ENCODE measurements at regions not wholly inside any gene's neighbourhood (a gene's known extent, or its start where the extent isn't known, plus 50 kb on each side); places are given as distances from the start of the nearest gene placed in this dataset.

- DNase-seq = peak; percentile 40
These were observed 156.2 kb downstream of the MELK start for GRCh38 chr9:36728651-36729520.

DNA sequence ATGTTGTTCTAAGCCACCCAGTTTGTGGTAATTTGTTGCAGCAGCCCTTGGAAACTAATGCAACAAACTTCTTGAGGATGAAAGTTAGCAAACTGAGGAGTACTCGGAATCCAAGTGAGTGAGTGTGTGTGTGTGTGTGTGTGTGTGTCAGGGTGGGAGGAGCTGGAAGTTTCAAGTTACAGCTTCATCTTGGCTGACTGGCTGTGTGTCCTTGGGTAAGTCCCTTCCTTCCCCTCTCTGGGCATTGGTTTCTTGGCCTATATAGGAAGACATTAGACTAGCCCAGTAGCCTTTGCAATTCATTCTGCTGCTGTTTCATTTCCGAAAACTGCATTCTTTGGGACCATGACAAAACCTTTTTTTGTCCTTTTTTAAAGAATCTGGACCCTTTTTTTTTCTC is 157.2 kb downstream of the MELK start:
- no peak for DNase-seq

- no peak for DNase-seq
These were observed 157.7 kb downstream of the MELK start for GRCh38 chr9:36730414-36730813.

DNA sequence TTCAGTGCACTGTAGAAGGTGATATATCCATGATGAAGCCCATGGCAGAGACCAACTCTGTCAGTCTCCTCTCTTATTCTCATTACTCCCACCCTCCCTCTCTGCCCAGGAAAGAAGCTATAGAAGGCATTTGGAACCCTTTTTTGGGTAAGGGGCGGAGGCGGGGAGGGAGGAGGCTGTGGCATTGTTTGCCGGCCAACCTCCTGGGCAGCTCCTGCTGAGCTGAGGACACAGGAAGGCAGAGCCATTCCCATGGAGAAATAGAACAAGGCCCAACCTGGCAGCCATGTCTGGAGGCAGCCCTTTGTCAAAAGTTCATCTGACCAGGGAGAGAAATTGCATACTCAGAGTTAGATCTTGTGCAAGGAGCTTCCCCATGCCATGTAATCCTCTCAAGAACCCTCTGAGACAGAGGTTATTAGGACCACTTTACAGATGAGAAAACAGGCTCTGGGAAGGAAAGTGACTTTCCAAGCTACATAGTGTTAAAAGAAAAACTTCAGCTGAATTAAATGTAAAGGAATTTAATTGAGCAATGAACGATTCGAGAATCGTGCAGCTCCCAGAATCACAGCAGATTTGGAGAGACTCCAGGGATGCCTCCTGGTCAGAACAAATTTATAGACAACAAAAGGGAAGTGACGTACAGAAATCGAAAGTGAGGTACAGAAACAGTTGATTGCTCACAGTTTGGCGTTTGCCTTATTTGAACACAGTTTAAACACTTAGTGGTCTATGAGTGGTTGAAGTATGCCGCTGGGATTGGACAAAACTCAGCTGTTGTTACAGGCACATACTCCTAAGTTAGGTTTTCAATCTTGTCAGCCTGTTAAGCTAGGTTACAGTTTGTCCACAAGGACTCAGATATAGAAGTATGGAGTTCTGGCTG is 158.6 kb downstream of the MELK start:
- DNase-seq = no peak

- no peak for DNase-seq
These were observed 162.0 kb downstream of the MELK start for GRCh38 chr9:36734737-36735136.

DNA sequence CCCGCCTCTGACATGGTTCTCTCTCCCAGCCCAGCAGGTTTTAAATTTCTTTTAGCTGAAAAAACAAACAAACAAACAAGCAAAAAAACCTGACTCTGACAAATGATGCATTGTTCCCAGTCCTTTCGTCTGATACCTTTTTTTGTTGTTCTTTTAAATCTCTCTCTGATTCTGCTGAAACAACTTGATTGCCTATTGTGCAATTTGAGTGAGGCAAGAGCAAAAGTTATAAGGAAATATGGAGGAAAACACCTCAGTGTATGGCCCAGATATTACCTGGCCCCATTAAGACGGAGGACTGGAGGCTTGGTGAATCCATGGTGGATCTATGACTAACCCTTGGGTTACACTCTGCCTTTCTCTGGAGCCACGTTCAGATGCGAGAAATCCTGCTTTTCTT is 164.0 kb downstream of the MELK start:
- no peak for DNase-seq

DNA sequence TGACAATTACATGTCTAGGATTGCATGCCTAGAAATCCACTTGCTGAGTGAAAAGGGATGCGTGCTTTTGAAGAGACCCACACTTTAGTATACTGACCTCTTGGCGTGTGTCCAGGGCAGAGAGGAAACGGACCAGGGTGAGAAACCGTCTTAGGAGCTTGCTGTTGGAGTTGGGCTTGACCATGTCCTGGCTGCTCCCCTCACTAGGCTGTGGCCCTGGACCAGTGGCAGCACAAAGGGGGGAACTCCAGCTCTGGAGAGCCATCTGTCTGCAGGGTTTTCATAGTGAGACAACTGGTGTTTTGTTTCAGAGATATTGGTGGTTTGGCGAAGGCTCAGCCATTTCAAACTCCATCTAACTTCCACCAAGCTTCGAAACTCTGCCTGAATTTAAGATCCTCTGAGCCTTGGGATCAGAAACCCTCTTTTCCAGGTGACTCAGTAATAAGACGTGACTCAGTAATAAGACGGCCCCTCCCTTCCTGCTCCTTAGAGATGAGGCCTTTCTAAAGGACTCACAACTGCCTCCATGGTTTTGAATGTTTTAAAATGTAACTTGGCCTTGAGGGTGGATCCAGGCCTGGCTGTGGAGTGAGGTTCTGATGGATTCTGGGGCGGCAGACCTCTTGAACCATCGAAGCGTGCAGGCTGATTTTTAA is 165.8 kb downstream of the MELK start:
- no peak for DNase-seq

DNA sequence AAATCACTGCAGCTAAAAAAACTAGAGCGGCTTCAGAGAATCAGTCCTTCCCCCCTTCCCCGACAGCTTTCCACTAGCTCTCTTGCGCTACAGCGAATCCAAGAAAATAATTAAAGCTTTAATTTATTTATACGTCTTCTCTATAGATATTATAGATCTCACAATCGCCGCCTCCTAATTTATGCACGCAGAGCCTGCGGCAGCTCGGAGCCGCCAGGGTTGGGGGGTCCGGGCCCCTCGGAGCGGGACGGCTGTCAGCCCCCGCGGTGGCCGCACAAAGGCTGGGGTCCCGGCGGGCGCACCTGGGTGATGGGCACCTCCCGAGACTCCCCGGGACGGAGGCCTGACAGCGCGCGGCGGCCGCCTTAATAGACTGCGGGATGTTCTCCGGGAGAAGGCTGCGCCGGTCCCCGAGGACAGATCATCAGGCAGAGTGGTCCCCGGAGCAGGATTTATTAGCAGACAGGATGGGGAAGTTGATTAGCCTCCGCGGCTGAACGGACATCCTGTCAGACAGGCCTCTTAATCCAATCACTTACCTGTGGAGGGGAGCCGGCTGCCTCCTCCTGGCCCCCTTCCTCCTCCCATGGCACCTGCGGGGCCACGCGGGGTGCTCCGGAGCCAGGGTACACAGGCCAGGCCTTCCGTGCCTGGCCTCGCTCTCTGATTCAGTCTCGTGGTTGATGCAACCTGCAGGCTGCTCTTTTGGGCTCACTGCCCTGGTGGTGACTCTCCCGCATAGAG is 166.8 kb downstream of the MELK start:
- no peak for DNase-seq

DNA sequence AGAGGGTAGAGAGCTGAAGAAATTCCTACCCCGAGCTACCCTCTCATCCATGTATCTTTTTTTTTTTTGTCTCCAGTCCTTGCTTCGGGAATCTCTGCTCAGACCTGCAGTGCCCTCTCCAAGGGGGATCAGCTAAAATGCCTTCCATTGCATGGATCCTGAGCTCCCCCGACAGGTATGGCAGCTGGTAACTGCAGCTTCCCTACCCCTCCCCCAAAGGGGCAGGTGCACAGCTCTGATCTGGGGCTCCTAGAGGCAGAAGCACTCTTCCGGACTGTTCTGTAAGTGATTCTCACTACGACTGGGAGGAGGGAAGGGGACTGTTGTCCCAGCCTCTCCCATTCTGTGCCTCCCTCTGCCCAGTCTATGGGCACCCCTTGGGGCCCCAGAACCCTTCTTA is 169.6 kb downstream of the MELK start:
- no peak for DNase-seq

- DNase-seq = no peak
These were observed 172.0 kb downstream of the MELK start for GRCh38 chr9:36744678-36745077.

DNA sequence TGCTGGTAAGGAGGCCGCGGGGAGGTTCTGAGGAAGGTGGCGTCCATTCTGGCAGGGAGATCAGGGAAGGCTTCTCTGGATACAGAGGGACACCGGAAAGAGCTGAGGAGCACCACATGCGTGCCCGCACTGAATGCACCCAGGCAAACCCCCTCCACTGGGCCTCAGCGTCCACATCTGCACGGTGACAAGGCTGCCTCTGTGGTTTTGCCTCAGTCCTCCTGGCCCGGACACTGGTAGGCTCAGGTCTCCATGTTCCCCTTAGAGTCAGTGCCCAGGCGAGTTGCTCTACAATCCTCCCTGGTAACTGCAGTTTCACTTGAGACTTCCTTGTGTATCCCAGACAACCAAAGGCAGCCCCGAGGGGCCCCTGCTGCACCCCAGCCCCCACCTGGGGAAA is 173.3 kb downstream of the MELK start:
- no peak for DNase-seq

- no peak for DNase-seq
These were observed 173.7 kb downstream of the MELK start for GRCh38 chr9:36746415-36746814.

DNA sequence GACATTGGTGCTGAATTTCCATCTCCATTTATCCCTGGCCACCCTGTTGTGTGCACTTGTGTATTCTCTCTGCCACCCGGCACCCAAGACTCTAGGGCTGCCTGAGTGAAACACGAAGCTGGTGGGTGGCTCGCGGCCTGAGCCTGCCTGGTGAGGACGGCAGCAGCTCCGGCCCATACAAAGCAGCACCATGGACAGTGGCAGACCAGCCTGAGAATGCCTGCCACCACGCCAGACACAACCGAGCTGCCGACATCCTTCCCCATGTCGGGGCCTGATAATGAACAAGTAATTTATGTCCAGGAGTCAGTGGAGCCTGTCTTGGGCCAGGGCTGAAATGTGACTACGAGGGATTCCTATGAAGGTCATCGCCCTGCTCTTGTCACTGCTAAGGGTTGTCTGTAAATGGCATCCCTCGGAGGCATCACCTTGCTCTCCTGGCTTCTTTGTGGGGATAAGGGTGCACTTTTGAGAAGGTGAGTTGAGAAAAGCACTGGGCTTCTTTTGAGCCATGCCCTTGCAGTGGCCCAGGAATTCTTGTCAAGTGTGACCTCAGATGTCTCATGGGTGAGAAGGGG is 175.7 kb downstream of the MELK start:
- no peak for DNase-seq

DNA sequence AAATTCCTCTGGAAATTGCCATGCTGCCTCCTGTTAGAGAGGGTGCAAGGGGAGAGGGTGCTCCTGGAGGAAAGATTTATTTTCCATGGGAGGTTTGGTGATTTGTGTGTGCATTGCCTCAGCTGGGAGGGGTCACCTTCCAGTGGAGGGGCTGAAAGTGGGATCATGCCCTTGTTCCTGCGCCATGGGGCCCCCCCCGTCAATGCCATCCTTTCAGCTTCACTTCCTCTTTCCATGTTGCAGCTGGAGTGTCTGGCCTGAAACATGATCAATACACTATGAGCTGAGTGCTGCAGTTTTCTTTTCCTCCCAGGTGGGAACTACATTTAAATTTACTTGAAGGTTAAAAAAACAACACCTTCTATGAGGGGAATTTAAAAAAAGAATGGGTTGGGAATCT is 176.8 kb downstream of the MELK start:
- DNase-seq = no peak

DNA sequence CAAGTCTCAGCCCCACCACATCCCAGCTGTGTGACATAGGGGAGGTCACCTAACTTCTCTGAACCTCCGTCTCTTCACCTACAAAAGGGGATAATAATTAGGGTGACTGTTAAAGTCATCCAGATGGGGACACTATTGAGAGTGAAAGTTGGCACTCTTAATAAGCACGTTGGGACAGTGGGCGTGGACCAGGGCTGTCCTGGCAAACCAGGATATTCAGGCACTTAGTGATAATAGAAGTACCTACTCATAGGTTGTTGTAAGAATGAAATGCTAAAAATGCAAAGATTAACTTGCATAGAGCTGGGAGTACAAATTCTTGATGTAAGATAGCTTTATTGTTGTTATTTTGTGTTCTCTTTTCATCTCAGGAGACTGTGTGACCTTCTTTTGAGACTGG is 177.9 kb downstream of the MELK start:
- DNase-seq = no peak

DNA sequence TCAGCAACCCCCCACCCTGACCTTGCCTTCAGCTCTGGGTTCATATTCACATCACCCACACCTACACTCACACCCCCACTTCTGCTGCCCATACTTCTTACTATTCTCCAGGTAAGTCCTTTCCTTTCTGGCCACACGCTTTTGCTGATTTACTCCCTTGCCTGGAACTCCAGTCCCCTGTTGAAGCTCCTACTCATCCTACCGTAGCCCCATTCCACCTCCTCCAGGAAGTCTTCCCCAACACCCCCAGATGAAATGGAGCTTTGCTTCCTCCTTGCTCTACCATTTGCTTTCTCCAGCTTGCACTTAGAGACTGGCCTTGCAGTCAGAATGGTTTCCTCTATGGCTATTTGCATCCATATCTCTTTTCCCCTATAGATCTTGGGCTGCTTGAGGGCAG is 182.3 kb downstream of the MELK start:
- no peak for DNase-seq

DNA sequence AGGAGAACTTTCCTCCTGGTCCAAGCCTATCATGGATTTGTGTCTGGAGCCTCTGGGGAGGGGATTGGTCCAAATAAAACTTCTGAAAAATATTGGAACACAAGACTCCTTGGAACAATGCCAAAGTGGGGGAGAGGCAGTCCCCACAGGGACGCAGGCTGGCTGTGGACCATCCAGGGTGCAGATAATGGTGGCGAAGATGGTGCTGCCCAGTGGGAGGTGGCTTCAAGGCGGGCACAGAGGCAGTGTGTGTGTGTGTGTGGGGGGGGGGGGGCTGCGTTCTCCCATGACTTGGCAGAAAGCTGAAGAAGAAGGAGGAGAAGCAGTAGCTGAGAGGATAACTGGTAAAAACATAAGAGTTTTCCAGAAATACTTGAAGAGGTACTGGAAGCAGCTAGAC is 186.4 kb downstream of the MELK start:
- no peak for DNase-seq

DNA sequence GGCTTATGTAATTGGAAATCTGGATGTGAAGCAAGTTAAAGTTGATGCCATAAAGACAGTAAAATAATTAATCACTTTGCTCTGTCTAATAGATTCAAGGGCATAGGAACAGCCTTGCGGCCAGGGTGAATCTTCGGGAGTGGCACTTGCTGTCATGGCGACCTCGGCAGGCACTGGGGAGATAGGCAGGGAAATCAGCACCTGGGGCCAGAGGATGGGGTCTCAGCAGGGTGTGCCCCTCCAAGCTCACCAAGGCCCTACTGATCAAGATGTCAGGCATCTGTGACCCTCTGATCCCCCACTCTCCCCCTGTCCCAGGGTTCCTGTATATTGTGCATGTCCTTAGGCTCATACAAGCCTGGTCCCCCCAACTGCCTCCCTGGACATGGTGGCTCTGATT is 187.3 kb downstream of the MELK start:
- no peak for DNase-seq

DNA sequence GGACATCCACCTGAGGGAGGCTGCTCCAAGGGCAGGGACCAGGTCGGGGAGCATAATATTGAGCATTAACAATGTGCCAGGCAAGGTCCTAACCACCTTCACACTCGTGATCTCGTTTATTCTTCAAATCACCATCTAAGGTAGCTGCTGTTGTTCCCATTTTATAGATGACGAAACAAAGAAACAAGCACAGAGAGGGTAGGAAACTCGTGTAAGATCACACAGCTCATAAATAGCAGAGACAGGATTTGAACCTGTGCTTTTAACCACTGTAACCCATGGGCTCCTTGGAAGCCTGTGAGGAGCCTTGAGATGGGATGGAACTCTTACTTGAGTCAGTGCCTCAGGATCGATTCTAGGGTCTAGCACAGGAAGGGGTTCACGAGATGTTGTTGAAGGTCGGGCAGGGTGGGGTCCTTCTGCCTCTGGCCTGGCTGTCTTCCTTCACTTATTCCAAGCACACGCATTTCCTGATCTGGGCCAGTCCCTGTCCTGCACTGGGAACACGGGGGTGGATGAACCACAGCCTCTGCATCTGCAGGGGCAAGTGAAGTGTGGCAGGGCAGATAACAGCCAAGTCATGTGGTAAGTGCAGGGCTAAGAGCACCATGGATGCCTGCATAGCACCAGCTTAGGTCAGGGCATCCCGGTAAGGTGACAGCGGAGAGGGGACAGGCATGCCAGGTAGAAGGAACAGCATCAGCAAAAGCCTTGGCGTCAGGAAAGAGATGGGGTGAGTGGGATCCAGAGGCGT is 188.1 kb downstream of the MELK start:
- no peak for DNase-seq

- DNase-seq = no peak
These were observed 190.3 kb downstream of the MELK start for GRCh38 chr9:36762958-36763357.

GRCh38 chr9:36763778-36764177 is 191.1 kb downstream of the MELK start:
- DNase-seq = no peak

Measured in NCI-H2227 treated with DMSO at 0.1 percent for 48 hours (cell line).